HG02981 (cell line): ENCODE measurements at regions not wholly inside any gene's neighbourhood (a gene's known extent, or its start where the extent isn't known, plus 50 kb on each side); places are given as distances from the start of the nearest gene placed in this dataset.

ENCODE experiments used
- ATAC-seq: cut with Tn5 transposase; IDR thresholded peaks from one replicate; pipeline ENCODE4 v1.9.1; 2021; ENCODE audit warnings: mild to moderate bottlenecking, moderate library complexity; ENCODE audit not compliant: unreplicated experiment

GRCh38 chr12:67453191-67453590 lies 184.0 kb downstream of the CAND1 start:
- ATAC-seq = no peak

DNA sequence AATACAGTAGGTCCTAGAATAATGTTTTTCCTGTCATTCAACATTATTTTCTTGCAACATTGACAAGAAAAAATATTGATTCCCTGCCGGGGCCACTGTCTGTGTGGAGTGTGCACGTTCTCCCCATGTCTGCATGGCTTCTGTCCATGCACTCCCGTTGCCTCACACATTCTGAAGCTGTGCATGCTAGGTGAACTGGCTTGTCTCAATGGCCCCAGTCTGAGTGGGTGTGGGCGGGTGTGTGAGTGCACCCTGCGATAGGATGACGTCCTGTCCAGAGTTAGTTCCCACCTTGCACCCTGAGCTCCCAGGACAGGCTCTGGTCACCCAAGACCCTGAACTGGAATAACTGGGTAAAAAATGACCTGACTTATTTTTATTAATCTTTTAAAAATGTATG lies 186.1 kb downstream of the CAND1 start:
- no peak for ATAC-seq

GRCh38 chr12:67456431-67456901 lies 187.3 kb downstream of the CAND1 start:
- no peak for ATAC-seq

DNA sequence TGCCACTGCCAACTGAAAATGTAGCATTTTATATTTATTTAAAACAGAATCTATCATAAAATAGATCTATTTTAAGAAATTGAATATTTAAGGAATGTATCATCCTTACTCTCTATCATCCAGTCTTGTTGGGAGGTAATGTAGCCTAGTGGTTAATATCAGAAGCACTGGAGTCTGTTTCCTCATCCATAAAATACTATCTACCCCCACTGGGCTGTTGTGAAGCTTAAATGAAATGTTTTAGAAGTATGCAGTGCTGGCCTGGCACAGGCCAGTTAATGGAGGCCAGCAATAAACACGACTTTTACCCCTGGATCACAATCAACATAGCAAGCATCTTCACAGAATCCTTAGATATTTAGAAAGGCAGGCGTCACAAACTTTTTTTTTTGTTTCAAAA lies 188.0 kb downstream of the CAND1 start:
- no peak for ATAC-seq

- ATAC-seq = no peak
Observed at GRCh38 chr12:67457778-67458665, 188.9 kb downstream of the CAND1 start.

- no peak for ATAC-seq
Observed at GRCh38 chr12:67459173-67459572, 189.4 kb upstream of the DYRK2 start.

GRCh38 chr12:67459578-67459977 lies 189.0 kb upstream of the DYRK2 start:
- ATAC-seq = no peak

GRCh38 chr12:67460388-67460787 lies 188.2 kb upstream of the DYRK2 start:
- no peak for ATAC-seq

DNA sequence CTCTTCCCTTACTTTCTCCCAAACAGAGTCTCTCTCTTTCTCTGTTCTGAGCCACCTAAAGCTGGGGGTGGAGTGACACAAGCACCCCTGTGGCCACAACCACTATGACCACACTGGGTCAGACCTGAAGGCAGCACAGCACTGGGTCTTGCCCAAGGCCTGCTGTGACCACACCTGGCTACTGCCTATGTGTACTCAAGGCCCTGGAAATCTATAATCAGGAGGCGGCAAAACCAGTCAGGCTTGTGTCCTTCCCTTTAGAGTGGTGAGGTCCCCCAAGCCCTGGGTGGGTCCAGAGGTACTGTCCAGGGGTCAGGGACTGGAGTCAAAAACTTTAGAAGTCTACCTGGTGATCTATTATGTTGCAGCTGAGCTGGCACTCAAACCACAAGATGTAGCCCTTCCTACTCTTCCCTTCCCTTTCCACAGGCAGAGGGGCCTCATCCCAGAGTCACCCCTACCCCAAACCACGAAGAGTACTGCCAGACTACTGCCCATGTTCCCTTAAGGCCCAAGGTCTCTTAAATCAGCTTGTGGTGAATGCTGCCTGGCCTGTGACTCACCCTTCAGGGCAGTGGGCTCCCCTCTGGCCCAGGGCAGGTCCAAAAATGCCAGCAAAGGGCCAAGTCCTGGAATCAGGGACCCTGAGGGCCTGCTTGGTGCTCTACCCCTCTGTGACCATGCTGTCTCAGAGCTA lies 179.8 kb upstream of the DYRK2 start:
- ATAC-seq = no peak

DNA sequence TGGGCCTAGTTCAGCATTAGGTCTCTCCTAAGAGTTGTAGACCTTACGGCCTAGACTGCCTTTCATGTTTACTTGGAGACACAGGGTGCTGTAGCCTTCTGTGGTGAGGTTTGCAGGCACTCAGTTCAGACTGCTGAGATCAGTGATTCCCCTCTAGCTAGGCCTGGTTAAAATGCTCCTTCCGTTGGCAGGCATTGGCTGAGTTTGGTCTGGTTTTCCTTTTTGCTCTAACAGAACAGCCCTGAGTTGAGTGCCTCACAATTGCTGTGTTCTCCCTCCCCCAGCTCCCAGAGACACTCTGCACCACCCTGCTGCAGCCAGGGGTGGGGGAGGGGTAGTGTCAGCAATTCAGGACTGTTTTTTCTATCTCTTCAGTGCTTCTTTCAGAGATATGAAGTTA lies 178.9 kb upstream of the DYRK2 start:
- ATAC-seq = no peak

- no peak for ATAC-seq
Observed at GRCh38 chr12:67471810-67472209, 176.7 kb upstream of the DYRK2 start.

DNA sequence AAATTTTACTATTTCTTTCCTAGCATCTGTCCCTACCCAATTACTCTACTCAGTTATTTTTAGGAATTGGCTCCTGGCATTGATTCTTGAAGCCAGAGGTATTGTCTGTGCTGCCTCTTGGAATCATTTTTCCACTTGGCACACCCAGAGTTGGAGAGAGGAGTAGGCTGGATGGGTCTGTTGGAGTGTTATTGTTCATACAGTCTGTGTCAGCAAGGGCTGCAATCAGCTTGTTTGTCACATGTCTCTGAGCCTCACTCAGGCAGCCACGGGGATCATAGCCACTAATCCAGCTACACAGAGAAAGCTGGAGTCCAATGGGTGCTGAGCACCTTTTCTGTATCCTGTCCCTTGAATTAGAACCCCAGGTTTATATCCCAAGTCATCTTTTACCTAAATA lies 176.0 kb upstream of the DYRK2 start:
- no peak for ATAC-seq

DNA sequence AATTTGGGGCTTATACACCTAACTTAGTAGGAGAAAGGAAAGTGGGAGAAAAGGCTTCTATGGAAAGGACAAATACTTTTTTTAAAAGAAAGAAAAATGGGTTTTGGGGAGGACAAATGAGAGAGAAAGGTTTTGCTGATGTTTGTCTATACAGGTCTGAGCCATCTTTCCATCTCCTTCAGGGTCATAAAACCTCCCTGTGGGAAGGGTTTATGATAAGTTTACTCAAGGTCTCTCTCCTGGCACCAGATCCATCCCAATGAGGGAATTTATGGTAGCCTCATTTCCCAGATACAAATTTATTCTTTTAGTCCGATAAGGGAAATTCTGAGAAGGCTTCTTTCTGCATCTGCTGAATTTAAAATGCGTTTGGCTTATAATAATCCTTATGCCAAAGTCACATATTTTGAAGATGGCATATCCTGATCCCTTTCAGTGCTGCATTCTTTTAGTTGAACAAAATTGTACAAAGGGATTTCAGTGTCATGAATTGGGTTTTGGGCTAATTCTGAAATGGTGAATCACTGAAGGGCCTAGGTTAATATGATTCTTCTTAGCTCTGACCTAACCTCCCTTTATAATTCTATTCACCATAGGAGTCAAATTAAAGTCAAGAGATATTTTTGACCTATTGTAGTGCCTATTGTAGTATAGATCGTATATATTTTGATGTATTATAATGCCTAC lies 173.5 kb upstream of the DYRK2 start:
- no peak for ATAC-seq

DNA sequence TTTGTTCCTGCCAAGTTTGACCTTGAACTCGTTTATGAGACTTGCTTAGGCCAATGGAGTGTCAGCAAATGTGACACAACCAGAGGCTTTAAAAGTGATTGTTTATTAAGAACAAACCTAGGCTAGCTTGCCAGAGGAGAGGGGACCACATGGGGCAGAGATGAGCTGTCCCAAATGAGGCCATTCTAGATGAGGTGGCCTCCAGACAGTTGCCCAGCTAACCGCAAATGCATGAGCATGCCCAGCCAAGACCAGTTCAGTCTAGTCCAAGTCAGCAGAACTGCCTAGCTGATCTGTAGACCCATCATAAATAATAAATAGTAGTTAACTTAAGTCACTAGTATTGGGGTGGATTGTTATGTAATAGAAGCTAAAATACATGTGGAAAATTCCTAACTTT lies 172.8 kb upstream of the DYRK2 start:
- no peak for ATAC-seq

GRCh38 chr12:67477681-67478265 lies 170.8 kb upstream of the DYRK2 start:
- ATAC-seq = no peak

DNA sequence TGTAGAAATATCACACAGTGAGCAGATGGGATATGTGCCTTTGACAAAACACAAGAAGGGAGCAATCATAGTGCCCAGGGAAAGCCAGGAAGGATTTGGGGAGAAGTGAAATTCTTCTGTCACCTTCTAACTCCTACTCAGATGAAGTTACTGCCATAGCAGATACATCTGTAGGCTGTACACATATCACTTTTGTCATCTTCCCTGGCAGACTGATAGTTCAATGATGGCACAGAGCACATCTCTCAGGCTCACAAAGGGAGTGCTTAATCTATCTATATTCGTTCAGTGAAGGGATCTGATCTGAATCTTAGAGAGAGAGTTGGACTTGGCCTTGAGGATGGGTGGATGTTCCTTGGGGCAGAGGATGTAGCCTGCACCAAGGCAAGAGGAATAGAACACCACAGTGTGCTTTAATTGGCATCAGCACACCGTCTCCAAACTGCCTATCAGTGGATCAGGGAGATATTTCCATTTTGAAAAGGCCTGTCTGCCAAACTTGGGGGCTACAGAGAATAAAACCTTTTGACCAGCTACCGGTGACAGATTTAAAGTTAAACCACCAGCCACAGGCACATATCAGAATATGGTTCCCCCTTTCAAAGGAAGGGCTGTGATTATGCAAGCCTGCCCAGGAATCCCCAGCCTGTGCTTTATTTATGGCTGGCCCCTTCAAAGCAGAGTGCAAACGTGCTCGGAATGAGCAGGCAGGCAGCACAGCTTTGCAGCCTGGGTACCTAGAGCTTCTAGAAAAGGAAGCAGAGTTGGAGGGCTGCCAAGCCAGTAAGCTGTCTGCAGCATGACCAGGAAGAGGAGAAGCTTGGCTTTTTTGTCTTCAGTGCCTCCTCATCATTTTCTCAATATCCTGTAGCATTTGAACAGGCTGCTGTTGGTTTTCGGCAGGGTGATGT lies 165.5 kb upstream of the DYRK2 start:
- peak; percentile 58 for ATAC-seq

DNA sequence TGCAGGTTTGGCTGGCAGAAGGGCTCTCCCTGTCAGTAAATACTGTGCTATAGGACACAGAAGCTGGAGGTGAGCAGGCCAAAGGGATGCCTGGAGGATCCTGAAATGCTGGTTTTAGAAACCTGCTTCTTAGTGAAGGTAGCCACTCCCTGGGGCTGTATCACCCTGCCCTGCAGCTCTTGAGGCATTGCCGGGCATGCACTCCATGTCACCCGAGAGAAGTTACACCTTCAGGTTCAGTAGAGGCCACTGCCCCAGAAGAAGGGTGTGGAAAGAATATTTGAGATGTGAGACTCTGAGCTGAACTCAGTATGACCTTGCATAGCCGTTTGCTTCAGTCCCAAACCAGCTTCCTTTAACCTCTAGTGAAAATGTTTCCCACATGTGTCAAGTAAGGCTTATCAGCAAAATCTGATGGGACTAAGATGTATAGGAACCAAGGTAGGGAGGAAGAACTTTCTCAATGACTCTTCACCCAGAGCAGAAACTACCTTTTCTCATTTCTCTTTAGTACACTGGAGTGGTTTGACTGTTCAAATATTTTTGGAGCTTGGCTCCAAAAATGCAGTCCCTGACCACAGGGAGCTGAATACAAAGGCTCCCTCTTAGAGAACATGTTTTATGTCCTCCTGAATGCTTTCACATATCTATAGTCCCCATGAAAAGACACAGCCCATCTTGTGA lies 164.5 kb upstream of the DYRK2 start:
- ATAC-seq = peak; percentile 30

GRCh38 chr12:67484791-67485480 lies 163.6 kb upstream of the DYRK2 start:
- ATAC-seq = no peak

GRCh38 chr12:67486671-67487070 lies 161.9 kb upstream of the DYRK2 start:
- no peak for ATAC-seq
